ENCODE measurements at regions not wholly inside any gene's neighbourhood (a gene's known extent, or its start where the extent isn't known, plus 50 kb on each side); places are given as distances from the start of the nearest gene placed in this dataset.

DNA sequence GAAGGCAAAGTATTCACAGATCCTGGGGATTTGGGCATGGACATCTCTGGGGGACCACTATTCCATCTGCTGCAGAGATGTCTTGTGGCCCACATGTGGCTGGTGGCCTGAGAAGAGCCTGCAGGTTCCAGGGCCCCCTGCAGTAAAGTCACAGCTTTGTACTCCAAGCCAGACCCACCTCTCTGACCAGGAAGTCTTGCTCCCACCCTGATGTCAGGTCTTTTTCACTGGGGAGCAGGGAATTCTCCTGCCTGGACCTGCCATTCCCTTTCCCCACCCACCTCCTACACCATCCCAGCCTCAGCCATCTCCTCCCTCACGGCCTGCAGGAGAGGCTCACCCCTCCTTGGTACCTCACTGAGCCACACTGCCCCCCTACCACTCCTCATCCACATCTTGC is 211.8 kb downstream of the SMAD2 start:
- TF ChIP-seq CTCF (IDR thresholded peaks at IDR 0.05; ENCODE audit: low read length), result no peak
- TF ChIP-seq EZH2 (IDR thresholded peaks at IDR 0.05; ENCODE audit: borderline replicate concordance, low read length), result no peak

All from OCI-LY1 (cell line).